Colonic mucosa (tissue), 4 donors: ENCODE measurements at regions not wholly inside any gene's neighbourhood (a gene's known extent, or its start where the extent isn't known, plus 50 kb on each side); places are given as distances from the start of the nearest gene placed in this dataset.

ENCODE experiments used
- DNase-seq: peaks from one replicate; pipeline ENCODE4 v3.0.0-alpha.2; 2020
- H3K27ac ChIP-seq: fragments of 200-600 bp; one replicate; pipeline ENCODE4 v1.8.0; 2021
- H3K27me3 ChIP-seq: fragments of 200-600 bp; one replicate; pipeline ENCODE4 v1.8.0; 2021
- H3K36me3 ChIP-seq: fragments of 200-600 bp; one replicate; pipeline ENCODE4 v1.8.0; 2021
- H3K4me1 ChIP-seq: fragments of 200-600 bp; one replicate; pipeline ENCODE4 v1.8.0; 2021; ENCODE audit warnings: mild to moderate bottlenecking
- H3K4me3 ChIP-seq: fragments of 200-600 bp; one replicate; pipeline ENCODE4 v1.8.0; 2021
- H3K9ac ChIP-seq, 2 donors: one replicate each; pipeline ENCODE4 v1.7.0; 2013; ENCODE audit warnings: control low read depth in 2 of 2, low read depth in 2 of 2, low read length in 2 of 2
- H3K9me3 ChIP-seq: fragments of 200-600 bp; one replicate; pipeline ENCODE4 v1.8.0; 2021
- CTCF ChIP-seq: fragments of 200-600 bp; IDR thresholded peaks from one replicate; pipeline ENCODE4 v1.8.0; 2022; ENCODE audit warnings: antibody characterized with exemption, mild to moderate bottlenecking
- intact Hi-C: fragments of 100-400 bp; cut with DNase I; formaldehyde crosslinking; loops from one replicate; pipeline ENCODE4 v1.14.1; 2022
- donor health status: healthy.
- donor health status: DM: no; HTN: no; CAD: no.
- donor health status: DM: no; HTN: no; CAD: no.

- intact Hi-C loops = no loop called here
- H3K4me1 ChIP-seq = no peaks in the 10 kb centered on the region
- H3K9me3 ChIP-seq = no peaks in the 10 kb centered on the region
- TF ChIP-seq CTCF = no peak
- H3K27ac ChIP-seq = no peak overlapping the region
- no peak overlapping the region for H3K9ac ChIP-seq
- no peaks in the 10 kb centered on the region for H3K27me3 ChIP-seq
- H3K36me3 ChIP-seq = no peaks in the 10 kb centered on the region
- no peak overlapping the region for H3K4me3 ChIP-seq
- no peak for DNase-seq
These were observed 366.7 kb downstream of the GABRG2 start for GRCh38 chr5:162434281-162434680.

DNA sequence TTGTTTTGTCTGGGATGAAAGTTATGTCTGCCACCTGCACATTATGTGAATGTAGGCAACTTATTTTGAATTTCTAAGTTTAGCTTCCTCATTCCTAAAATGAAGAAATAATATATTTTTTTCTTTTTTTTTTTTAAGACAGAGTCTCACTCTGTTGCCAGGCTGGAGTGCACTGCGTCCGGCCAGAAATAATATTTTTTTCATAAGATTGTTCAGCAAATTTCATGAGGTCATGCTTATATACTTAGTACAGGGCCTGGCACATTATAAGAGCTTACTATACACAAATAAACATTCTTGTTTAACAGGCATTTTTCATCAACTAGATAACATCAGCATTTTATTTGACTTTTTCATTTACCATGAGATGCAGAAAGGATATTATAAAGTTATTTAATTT, 368.5 kb downstream of the GABRG2 start:
- Histone ChIP-seq H3K9ac (no peak overlapping the region), H3K27me3 (no peaks in the 10 kb centered on the region), H3K36me3 (no peaks in the 10 kb centered on the region), H3K4me3 (no peak overlapping the region), H3K4me1 (no peaks in the 10 kb centered on the region), H3K27ac (no peak overlapping the region), H3K9me3 (no peaks in the 10 kb centered on the region)
- no peak for TF ChIP-seq CTCF
- intact Hi-C loops = no loop called here
- DNase-seq = no peak

GRCh38 chr5:162444129-162444762, 376.7 kb downstream of the GABRG2 start:
- H3K27ac ChIP-seq = no peak overlapping the region
- no peak for DNase-seq
- H3K9ac ChIP-seq = no peak overlapping the region
- no peaks in the 10 kb centered on the region for H3K27me3 ChIP-seq
- intact Hi-C loops = no loop called here
- no peaks in the 10 kb centered on the region for H3K9me3 ChIP-seq
- TF ChIP-seq CTCF = no peak
- H3K4me1 ChIP-seq = no peaks in the 10 kb centered on the region
- no peaks in the 10 kb centered on the region for H3K36me3 ChIP-seq
- no peak overlapping the region for H3K4me3 ChIP-seq

- Histone ChIP-seq H3K4me1 (no peaks in the 10 kb centered on the region), H3K27ac (no peak overlapping the region), H3K27me3 (no peaks in the 10 kb centered on the region), H3K4me3 (no peak overlapping the region), H3K36me3 (no peaks in the 10 kb centered on the region), H3K9me3 (no peaks in the 10 kb centered on the region), H3K9ac (no peak overlapping the region)
- intact Hi-C loops = no loop called here
- no peak for DNase-seq
- no peak for TF ChIP-seq CTCF
These were observed 388.5 kb downstream of the GABRG2 start for GRCh38 chr5:162456086-162456485.

DNA sequence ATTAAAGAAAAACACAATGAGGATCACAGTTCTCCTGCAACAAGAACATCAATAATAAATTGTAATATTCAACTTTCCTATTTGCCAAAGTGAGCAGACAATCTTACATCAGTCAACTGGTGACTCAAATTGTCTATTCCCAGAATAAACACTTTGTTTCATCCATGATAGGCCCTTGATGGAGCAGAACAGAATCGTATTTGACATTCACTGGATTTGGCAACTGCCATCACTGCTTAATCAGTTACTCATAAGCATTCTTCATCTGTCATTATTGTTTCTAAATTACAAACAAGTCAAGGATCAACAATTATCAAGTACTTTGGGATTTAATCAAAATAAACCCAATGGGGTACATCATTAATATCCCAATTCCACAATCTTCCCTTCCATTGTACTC, 398.4 kb downstream of the GABRG2 start:
- Histone ChIP-seq H3K27ac (no peak overlapping the region), H3K9ac (no peak overlapping the region), H3K9me3 (no peaks in the 10 kb centered on the region), H3K4me1 (no peaks in the 10 kb centered on the region), H3K4me3 (no peak overlapping the region), H3K27me3 (no peaks in the 10 kb centered on the region), H3K36me3 (no peaks in the 10 kb centered on the region)
- intact Hi-C loops = no loop called here
- no peak for TF ChIP-seq CTCF
- DNase-seq = no peak
